ENCODE measurements at regions not wholly inside any gene's neighbourhood (a gene's known extent, or its start where the extent isn't known, plus 50 kb on each side); places are given as distances from the start of the nearest gene placed in this dataset.

- ATAC-seq, result no peak
- H3K4me3 ChIP-seq (ENCODE audit: low read depth in 2 of 2, low read length in 2 of 2), result no peak overlapping the region
- ChIA-PET POLR2A (no interaction called here), CTCF (no interaction called here)
- no peak for TF ChIP-seq REST (IDR thresholded peaks at IDR 0.05; ENCODE audit: insufficient read depth in 1 of 2, low read depth in 2 of 2, low read length in 1 of 2)
- no peak for TF ChIP-seq POLR2AphosphoS5 (IDR thresholded peaks at IDR 0.05; ENCODE audit: low read depth, low read length)
- no peak for TF ChIP-seq TCF7L2 (IDR thresholded peaks at IDR 0.05; ENCODE audit: low read depth, low read length)
- TF ChIP-seq CTCF (IDR thresholded peaks at IDR 0.05), result no peak
- TF ChIP-seq SIN3A (IDR thresholded peaks at IDR 0.05; ENCODE audit: borderline replicate concordance, insufficient read depth, low read depth, low read length), result no peak
- H3K4me1 ChIP-seq (ENCODE audit: control insufficient read depth, insufficient read depth, low read length), result no peaks in the 10 kb centered on the region
- no peaks in the 10 kb centered on the region for H3K36me3 ChIP-seq (ENCODE audit: control insufficient read depth, insufficient read depth, low read length)
- intact Hi-C loops (cut with micrococcal nuclease; ENCODE audit: unreplicated experiment) (no loop called here), in situ Hi-C loops (cut with HindIII; ENCODE audit: low pct_unique_long_range_greater_than_20kb, low sequenced_read_pairs) (no loop called here)
- no peak overlapping the region for H3K27ac ChIP-seq (ENCODE audit: low read length)
- no TSS peak for BruUV-seq (replicated peaks)
- H3K27me3 ChIP-seq (ENCODE audit: control insufficient read depth, insufficient read depth, low read length), result no peaks in the 10 kb centered on the region
- peaks cover 27% of the 10 kb centered on the region for H3K9me3 ChIP-seq (ENCODE audit: control insufficient read depth, insufficient read depth, low read depth, low read length)
- DNase-seq (ENCODE audit: low read depth, low spot score), result no peak
These were observed 171.5 kb downstream of the SNX19 start for GRCh38 chr11:130744794-130745193.

- H3K9me3 ChIP-seq (ENCODE audit: control insufficient read depth, insufficient read depth, low read depth, low read length), result peaks cover 9% of the 10 kb centered on the region; the same call in 1 of the 2 replicates
- DNase-seq (ENCODE audit: low read depth, low spot score), result no peak
- no peak overlapping the region for H3K27ac ChIP-seq (ENCODE audit: low read length)
- no peak for ATAC-seq
- no peaks in the 10 kb centered on the region for H3K36me3 ChIP-seq (ENCODE audit: control insufficient read depth, insufficient read depth, low read length)
- no peaks in the 10 kb centered on the region for H3K27me3 ChIP-seq (ENCODE audit: control insufficient read depth, insufficient read depth, low read length)
- in situ Hi-C loops (cut with HindIII; ENCODE audit: low pct_unique_long_range_greater_than_20kb, low sequenced_read_pairs) (no loop called here), intact Hi-C loops (cut with micrococcal nuclease; ENCODE audit: unreplicated experiment) (no loop called here)
- H3K4me3 ChIP-seq (ENCODE audit: low read depth in 2 of 2, low read length in 2 of 2), result no peak overlapping the region
- no TSS peak for BruUV-seq (replicated peaks)
- no peaks in the 10 kb centered on the region for H3K4me1 ChIP-seq (ENCODE audit: control insufficient read depth, insufficient read depth, low read length)
- ChIA-PET CTCF (no interaction called here), POLR2A (no interaction called here)
- no peak for TF ChIP-seq TCF7L2 (IDR thresholded peaks at IDR 0.05; ENCODE audit: low read depth, low read length)
- no peak for TF ChIP-seq REST (IDR thresholded peaks at IDR 0.05; ENCODE audit: insufficient read depth in 1 of 2, low read depth in 2 of 2, low read length in 1 of 2)
- TF ChIP-seq POLR2AphosphoS5 (IDR thresholded peaks at IDR 0.05; ENCODE audit: low read depth, low read length), result no peak
- no peak for TF ChIP-seq CTCF (IDR thresholded peaks at IDR 0.05)
- TF ChIP-seq SIN3A (IDR thresholded peaks at IDR 0.05; ENCODE audit: borderline replicate concordance, insufficient read depth, low read depth, low read length), result no peak
These were observed 167.1 kb downstream of the SNX19 start for GRCh38 chr11:130749216-130749615.

Data from Panc1 (cell line).